Adrenal gland (tissue), 9 donors: ENCODE measurements at regions not wholly inside any gene's neighbourhood (a gene's known extent, or its start where the extent isn't known, plus 50 kb on each side); places are given as distances from the start of the nearest gene placed in this dataset.
"Not testable (repeated sequence)": the region's sequence is repeated elsewhere in the genome, so short reads cannot be mapped to it uniquely, and the experiment has no call there.

ENCODE experiments used
- DNase-seq, 7 donors: peaks; one replicate each; pipeline ENCODE4 v3.0.0-alpha.2; 2019 to 2020
- H3K27ac ChIP-seq, 5 donors: fragments of 200-600 bp; sonication (generic) in 4 of 5; 1 replicate in 3 of 5; 2 replicates in 2 of 5; pipeline versions ENCODE4 v1.5.1 to v1.8.0; 2016 to 2020; ENCODE audit warnings: mild to moderate bottlenecking in 1 of 5
- H3K27me3 ChIP-seq: fragments of 200-600 bp; 2 replicates; pipeline ENCODE4 v1.8.0; 2021
- H3K36me3 ChIP-seq, 2 donors: fragments of 200-600 bp; replicated peaks in 1 of 2; 1 replicate in 1 of 2; 2 replicates in 1 of 2; pipeline versions ENCODE4 v1.5.1 to v1.8.0; 2018 to 2022
- H3K4me1 ChIP-seq, 2 donors: fragments of 200-600 bp; replicated peaks in 1 of 2; 1 replicate in 1 of 2; 2 replicates in 1 of 2; pipeline versions ENCODE4 v1.5.1 to v1.8.0; 2018 to 2021
- H3K4me3 ChIP-seq, 4 donors: fragments of 200-600 bp; sonication (generic) in 3 of 4; one replicate each; pipeline ENCODE4 v1.5.1; 2016 to 2018
- H3K9me3 ChIP-seq, 3 donors: fragments of 200-600 bp; sonication (generic) in 1 of 3; replicated peaks in 1 of 3; 1 replicate in 2 of 3; 2 replicates in 1 of 3; pipeline versions ENCODE4 v1.5.1 to v1.8.0; 2016 to 2021
- POLR2A ChIP-seq, 2 donors: fragments of 450-650 bp; IDR thresholded peaks; one replicate each; pipeline ENCODE4 v1.6.1; 2017; ENCODE audit warnings: antibody characterized with exemption in 2 of 2, mild to moderate bottlenecking in 2 of 2, moderate library complexity in 1 of 2
- WGBS, 4 donors: extraction: QIAGEN DNeasy Blood & Tissue Kit in 2 of 4; methylation state at CpG; one replicate each; pipeline versions ENCODE4 v1.1.5 to v1.1.7; 2013 to 2017; 5-methylcytosine and 5-hydroxymethylcytosine counted together
- intact Hi-C, 2 donors: fragments of 100-400 bp; cut with DNase I; formaldehyde crosslinking; loops; one replicate each; pipeline versions ENCODE4 v1.14.1 to v1.15.0; 2022 to 2023
- TF ChIP-seq, protein P1 (sequence below), 6 experiments: fragments of 450-650 bp in 4 of 6; fragments of 200-600 bp in 2 of 6; sonication (generic) in 1 of 6; IDR thresholded peaks; 1 replicate in 5 of 6; 2 replicates in 1 of 6; pipeline versions ENCODE4 v1.5.1 to v1.8.0; 2016 to 2021; ENCODE audit warnings: antibody characterized with exemption in 6 of 6, mild to moderate bottlenecking in 2 of 6, moderate library complexity in 1 of 6
- donor health status: healthy with polysubstance abuse.
- donor health status: Bipolar disorder and iron deficiency.
- donor health status: DM: yes; HTN: yes; CAD: no.
- donor health status: DM: no; HTN: no; CAD: no.
- donor health status: DM: no; HTN: no; CAD: no.

DNA sequence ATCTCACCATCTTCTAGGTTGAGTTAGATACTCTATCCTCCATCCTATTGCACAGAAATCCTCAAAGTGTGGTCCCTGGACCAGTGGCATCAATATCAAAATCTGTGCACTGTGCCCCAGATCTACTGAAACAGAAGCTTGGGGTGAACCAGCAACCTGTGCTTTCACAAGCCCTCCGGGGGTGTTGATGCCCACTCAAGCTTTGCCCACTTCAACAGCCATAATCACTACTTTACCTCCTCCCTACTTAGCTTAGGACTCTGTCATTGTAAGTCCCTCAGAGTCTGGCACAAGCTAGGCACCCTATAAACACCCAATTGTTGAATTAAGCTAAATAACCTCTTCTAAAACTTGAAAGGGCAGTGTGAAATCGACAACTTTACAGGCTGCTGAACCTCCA is 144.2 kb upstream of the SOD1 start:
- Histone ChIP-seq H3K27me3 (no peaks in the 10 kb centered on the region), H3K4me1 (no peaks in the 10 kb centered on the region), H3K27ac (no peak overlapping the region), H3K36me3 (no peaks in the 10 kb centered on the region), H3K9me3 (no peaks in the 10 kb centered on the region), H3K4me3 (no peak overlapping the region)
- WGBS, 4 donors, result 71 to 96% (median 86%) methylated on average over 2 of the region's 2 CpGs
- no peak for DNase-seq
- no peak for TF ChIP-seq POLR2A (IDR thresholded peaks at IDR 0.05)
- TF ChIP-seq, protein P1, sequence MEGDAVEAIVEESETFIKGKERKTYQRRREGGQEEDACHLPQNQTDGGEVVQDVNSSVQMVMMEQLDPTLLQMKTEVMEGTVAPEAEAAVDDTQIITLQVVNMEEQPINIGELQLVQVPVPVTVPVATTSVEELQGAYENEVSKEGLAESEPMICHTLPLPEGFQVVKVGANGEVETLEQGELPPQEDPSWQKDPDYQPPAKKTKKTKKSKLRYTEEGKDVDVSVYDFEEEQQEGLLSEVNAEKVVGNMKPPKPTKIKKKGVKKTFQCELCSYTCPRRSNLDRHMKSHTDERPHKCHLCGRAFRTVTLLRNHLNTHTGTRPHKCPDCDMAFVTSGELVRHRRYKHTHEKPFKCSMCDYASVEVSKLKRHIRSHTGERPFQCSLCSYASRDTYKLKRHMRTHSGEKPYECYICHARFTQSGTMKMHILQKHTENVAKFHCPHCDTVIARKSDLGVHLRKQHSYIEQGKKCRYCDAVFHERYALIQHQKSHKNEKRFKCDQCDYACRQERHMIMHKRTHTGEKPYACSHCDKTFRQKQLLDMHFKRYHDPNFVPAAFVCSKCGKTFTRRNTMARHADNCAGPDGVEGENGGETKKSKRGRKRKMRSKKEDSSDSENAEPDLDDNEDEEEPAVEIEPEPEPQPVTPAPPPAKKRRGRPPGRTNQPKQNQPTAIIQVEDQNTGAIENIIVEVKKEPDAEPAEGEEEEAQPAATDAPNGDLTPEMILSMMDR (IDR thresholded peaks at IDR 0.05), result no peak
- intact Hi-C loops, result no loop called here

DNA sequence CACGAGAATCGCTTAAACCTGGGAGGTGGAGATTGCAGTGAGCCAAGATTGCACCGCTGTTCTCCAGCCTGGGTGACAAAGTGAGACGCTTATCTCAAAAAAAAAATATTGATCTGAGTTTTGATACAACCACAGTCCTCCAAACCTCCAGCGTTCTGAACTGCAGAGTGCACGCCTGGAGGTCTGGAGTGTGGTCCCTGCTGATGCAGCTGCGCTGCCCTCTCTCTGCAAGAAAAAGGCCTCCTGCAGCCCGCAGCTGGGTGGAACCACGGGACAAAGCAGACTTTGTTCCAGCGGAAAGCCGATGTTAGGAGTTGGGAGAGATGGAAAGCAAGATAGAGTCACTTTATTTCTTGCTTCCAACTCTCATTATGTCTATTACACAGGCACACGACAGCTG is 144.9 kb upstream of the SOD1 start:
- Histone ChIP-seq H3K36me3 (no peaks in the 10 kb centered on the region), H3K9me3 (no peaks in the 10 kb centered on the region), H3K4me1 (no peaks in the 10 kb centered on the region), H3K4me3 (no peak overlapping the region), H3K27me3 (no peaks in the 10 kb centered on the region), H3K27ac (no peak overlapping the region)
- TF ChIP-seq, protein P1 (IDR thresholded peaks at IDR 0.05), result no peak
- no peak for TF ChIP-seq POLR2A (IDR thresholded peaks at IDR 0.05)
- DNase-seq, result no peak
- intact Hi-C loops, result no loop called here
- 75 to 83% (median 80%) methylated on average over 12 of the region's 12 CpGs for WGBS, 4 donors

DNA sequence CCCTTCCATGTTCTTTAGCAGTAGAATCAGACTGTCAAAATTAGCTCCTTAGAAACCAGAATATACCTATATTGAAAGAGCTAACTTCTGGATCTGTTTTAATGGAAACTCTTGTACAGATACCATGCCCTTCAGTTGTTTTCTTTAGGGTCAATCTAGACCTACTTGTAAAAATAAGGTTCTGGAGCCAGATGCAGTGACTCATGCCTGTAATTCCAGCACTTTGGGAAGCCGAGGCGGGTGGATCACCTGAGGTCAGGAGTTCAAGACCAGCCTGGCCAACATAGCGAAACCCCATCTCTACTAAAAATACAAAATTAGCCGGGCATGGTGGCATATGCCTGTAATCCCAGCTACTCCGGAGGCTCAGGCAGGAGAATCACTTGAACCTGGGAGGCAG is 146.0 kb upstream of the SOD1 start:
- H3K4me1 ChIP-seq, H3K27ac ChIP-seq, intact Hi-C loops, H3K9me3 ChIP-seq, H3K36me3 ChIP-seq, DNase-seq, H3K4me3 ChIP-seq, H3K27me3 ChIP-seq: not testable (repeated sequence)
- 78 to 100% (median 89%) methylated on average over 2 to 5 of the region's 5 CpGs for WGBS, 4 donors

DNA sequence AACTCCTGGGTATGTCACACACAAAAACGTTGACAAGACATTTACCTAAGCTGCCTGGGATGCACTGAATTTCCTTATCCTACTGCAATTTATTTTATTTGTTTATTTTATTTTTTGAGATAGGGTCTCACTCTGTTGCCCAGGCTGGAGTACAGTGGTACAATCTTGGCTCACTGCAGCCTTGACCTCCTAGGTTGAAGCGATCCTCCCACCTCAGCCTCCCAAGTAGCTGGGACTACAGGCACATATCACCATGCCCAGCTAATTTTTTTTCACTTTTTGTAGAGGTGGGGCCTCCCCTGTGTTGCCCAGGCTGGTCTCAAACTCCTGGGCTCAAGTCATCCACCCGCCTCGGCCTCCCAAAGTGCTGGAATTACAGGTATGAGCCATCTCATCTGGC is 147.5 kb upstream of the SOD1 start:
- WGBS, 4 donors, result 77 to 89% (median 86%) methylated on average over 4 of the region's 4 CpGs
- H3K4me3 ChIP-seq, intact Hi-C loops, H3K36me3 ChIP-seq, H3K9me3 ChIP-seq, H3K27ac ChIP-seq, H3K4me1 ChIP-seq, H3K27me3 ChIP-seq, DNase-seq: not testable (repeated sequence)

DNA sequence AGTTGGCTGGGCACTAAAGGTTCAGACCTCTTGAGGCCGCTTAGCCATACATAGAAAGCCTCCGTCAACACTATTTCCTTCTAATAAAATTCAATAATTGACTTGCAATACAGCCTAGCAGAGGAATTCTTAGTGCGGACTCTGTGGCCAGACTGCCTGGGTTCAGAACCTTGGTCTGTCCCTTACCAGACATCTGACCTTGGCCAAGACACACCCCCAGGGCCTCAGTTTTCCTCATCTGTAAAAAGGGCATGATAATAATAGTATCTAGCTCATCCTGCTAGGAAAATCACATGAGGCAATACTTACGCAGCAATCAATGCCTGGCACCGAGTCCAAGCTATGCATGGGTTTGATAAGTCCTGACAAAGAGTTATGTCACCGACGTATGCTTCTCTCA is 148.2 kb upstream of the SOD1 start:
- Histone ChIP-seq H3K27ac (no peak overlapping the region), H3K4me1 (no peaks in the 10 kb centered on the region), H3K36me3 (no peaks in the 10 kb centered on the region), H3K4me3 (no peak overlapping the region), H3K9me3 (no peaks in the 10 kb centered on the region), H3K27me3 (no peaks in the 10 kb centered on the region)
- DNase-seq, result no peak
- intact Hi-C loops, result no loop called here
- TF ChIP-seq POLR2A (IDR thresholded peaks at IDR 0.05), result no peak
- TF ChIP-seq, protein P1 (IDR thresholded peaks at IDR 0.05), result no peak
- 89 to 97% (median 95%) methylated on average over 7 of the region's 7 CpGs for WGBS, 4 donors
